GM23248 (cell line): ENCODE measurements at regions not wholly inside any gene's neighbourhood (a gene's known extent, or its start where the extent isn't known, plus 50 kb on each side); places are given as distances from the start of the nearest gene placed in this dataset.

ENCODE experiments used
- DNase-seq: peaks from one replicate; pipeline ENCODE4 v3.0.0-alpha.2; 2015
- H2AFZ ChIP-seq: fragments of 200-600 bp; sonication (generic); 2 replicates; pipeline ENCODE4 v1.6.1; 2016; ENCODE audit warnings: antibody characterized with exemption
- H3F3A ChIP-seq: fragments of 200-600 bp; sonication (generic); 2 replicates; pipeline ENCODE4 v1.6.1; 2016; ENCODE audit warnings: mild to moderate bottlenecking, antibody characterized with exemption, mixed run types; ENCODE audit not compliant: insufficient read depth
- H3K27ac ChIP-seq: fragments of 200-600 bp; sonication (generic); 2 replicates; pipeline ENCODE4 v1.5.1; 2016; ENCODE audit warnings: mild to moderate bottlenecking
- H3K27me3 ChIP-seq: fragments of 200-600 bp; sonication (generic); replicated peaks from 2 replicates; pipeline ENCODE4 v1.6.1; 2016; ENCODE audit warnings: mild to moderate bottlenecking; ENCODE audit not compliant: insufficient read depth
- H3K36me3 ChIP-seq: fragments of 200-600 bp; sonication (generic); 2 replicates; pipeline ENCODE4 v1.6.1; 2016; ENCODE audit warnings: low read depth, mild to moderate bottlenecking
- H3K4me1 ChIP-seq: fragments of 200-600 bp; sonication (generic); 2 replicates; pipeline ENCODE4 v1.6.1; 2016; ENCODE audit warnings: mild to moderate bottlenecking; ENCODE audit not compliant: insufficient read depth
- H3K4me2 ChIP-seq: fragments of 200-600 bp; sonication (generic); one replicate; pipeline ENCODE4 v1.6.1; 2016; ENCODE audit warnings: mild to moderate bottlenecking; ENCODE audit not compliant: unreplicated experiment
- H3K4me3 ChIP-seq: fragments of 200-600 bp; sonication (generic); 2 replicates; pipeline ENCODE4 v1.5.1; 2016; ENCODE audit warnings: mild to moderate bottlenecking
- H3K79me2 ChIP-seq: fragments of 200-600 bp; sonication (generic); 2 replicates; pipeline ENCODE4 v1.6.1; 2016; ENCODE audit warnings: mild to moderate bottlenecking; ENCODE audit not compliant: insufficient read depth
- H3K9ac ChIP-seq: fragments of 200-600 bp; sonication (generic); 2 replicates; pipeline ENCODE4 v1.6.1; 2016; ENCODE audit warnings: mild to moderate bottlenecking
- H3K9me2 ChIP-seq: fragments of 200-600 bp; sonication (generic); 2 replicates; pipeline ENCODE4 v1.6.1; 2016; ENCODE audit warnings: mixed run types, mild to moderate bottlenecking, moderate library complexity; ENCODE audit not compliant: insufficient read depth
- H3K9me3 ChIP-seq: fragments of 200-600 bp; sonication (generic); one replicate; pipeline ENCODE4 v1.6.1; 2017; ENCODE audit warnings: low read depth
- H4K20me1 ChIP-seq: fragments of 200-600 bp; sonication (generic); 2 replicates; pipeline ENCODE4 v1.6.0; 2016; ENCODE audit not compliant: insufficient read depth
- EZH2 ChIP-seq: fragments of 200-600 bp; sonication (generic); IDR thresholded peaks from 2 replicates; pipeline ENCODE4 v1.6.1; 2018; ENCODE audit warnings: antibody characterized with exemption, mild to moderate bottlenecking; ENCODE audit not compliant: insufficient read depth, poor library complexity, severe bottlenecking
- EZH2phosphoT487 ChIP-seq: fragments of 200-600 bp; sonication (generic); IDR thresholded peaks from 2 replicates; pipeline ENCODE4 v1.6.1; 2018; ENCODE audit warnings: antibody characterized with exemption, moderate library complexity, mild to moderate bottlenecking, low read depth; ENCODE audit not compliant: insufficient read depth
- WGBS, 2 experiments: methylation state at CpG; one replicate each; pipeline ENCODE4 v1.1.6; 2015 to 2017; ENCODE audit warnings: low lambda C conversion rate in 2 of 2, low coverage in 1 of 2; ENCODE audit errors: missing lambda C conversion rate in 2 of 2; 5-methylcytosine and 5-hydroxymethylcytosine counted together
- in situ Hi-C: fragments of 300-500 bp; cut with MboI; formaldehyde crosslinking; loops from 2 replicates; pipeline ENCODE4 v1.15.0; 2020

- H3K36me3 ChIP-seq: no peaks in the 10 kb centered on the region
- H3K9me2 ChIP-seq: no peaks in the 10 kb centered on the region
- in situ Hi-C loops: no loop called here
- H3K27ac ChIP-seq: no peak overlapping the region
- no peak for DNase-seq
- TF ChIP-seq EZH2phosphoT487: no peak
- no peak for TF ChIP-seq EZH2
- no peak overlapping the region for H3K4me3 ChIP-seq
- H3K4me1 ChIP-seq: no peaks in the 10 kb centered on the region
- H2AFZ ChIP-seq: no peak overlapping the region
- no peaks in the 10 kb centered on the region for H3F3A ChIP-seq
- no peaks in the 10 kb centered on the region for H3K79me2 ChIP-seq
- no peaks in the 10 kb centered on the region; the same call in 1 of the 2 replicates for H3K27me3 ChIP-seq
- 48 to 53% methylated on average over 20 of the region's 20 CpGs for WGBS, 2 experiments
- no peak overlapping the region for H3K4me2 ChIP-seq
- H3K9me3 ChIP-seq: no peaks in the 10 kb centered on the region
- H4K20me1 ChIP-seq: no peaks in the 10 kb centered on the region
- no peak overlapping the region for H3K9ac ChIP-seq
Observed at GRCh38 chr10:124166431-124167125, 73.2 kb upstream of the CHST15 start.

- no peak overlapping the region for H3K27ac ChIP-seq
- H4K20me1 ChIP-seq: no peaks in the 10 kb centered on the region
- H3K4me2 ChIP-seq: no peak overlapping the region
- no peak overlapping the region for H3K4me3 ChIP-seq
- H3K9ac ChIP-seq: no peak overlapping the region
- no peaks in the 10 kb centered on the region for H3K9me3 ChIP-seq
- no peaks in the 10 kb centered on the region for H3K4me1 ChIP-seq
- no peaks in the 10 kb centered on the region for H3K36me3 ChIP-seq
- WGBS, 2 experiments: 30 to 34% methylated on average over 3 of the region's 3 CpGs
- DNase-seq: no peak
- H3F3A ChIP-seq: no peaks in the 10 kb centered on the region
- in situ Hi-C loops: no loop called here
- no peak for TF ChIP-seq EZH2phosphoT487
- TF ChIP-seq EZH2: no peak
- H3K79me2 ChIP-seq: no peaks in the 10 kb centered on the region
- H3K9me2 ChIP-seq: no peaks in the 10 kb centered on the region
- peaks cover 7% of the 10 kb centered on the region; the same call in 1 of the 2 replicates for H3K27me3 ChIP-seq
- H2AFZ ChIP-seq: no peak overlapping the region
Observed at GRCh38 chr10:124165827-124166226, 72.4 kb upstream of the CHST15 start.

GRCh38 chr10:124165311-124165710 is 71.9 kb upstream of the CHST15 start:
- Histone ChIP-seq H3K4me1 (no peaks in the 10 kb centered on the region), H3K9ac (no peak overlapping the region), H3K4me2 (no peak overlapping the region), H2AFZ (no peak overlapping the region), H3K9me3 (no peaks in the 10 kb centered on the region), H3K79me2 (no peaks in the 10 kb centered on the region), H3K36me3 (no peaks in the 10 kb centered on the region), H4K20me1 (no peaks in the 10 kb centered on the region), H3F3A (no peaks in the 10 kb centered on the region), H3K4me3 (no peak overlapping the region), H3K9me2 (no peaks in the 10 kb centered on the region), H3K27me3 (peaks cover 12% of the 10 kb centered on the region), H3K27ac (no peak overlapping the region)
- DNase-seq: no peak
- no peak for TF ChIP-seq EZH2phosphoT487
- no peak for TF ChIP-seq EZH2
- in situ Hi-C loops: no loop called here
- 56 to 61% methylated on average over 8 of the region's 8 CpGs for WGBS, 2 experiments

GRCh38 chr10:124164264-124164663 is 70.9 kb upstream of the CHST15 start:
- H3K36me3 ChIP-seq: no peaks in the 10 kb centered on the region
- no peaks in the 10 kb centered on the region for H3K79me2 ChIP-seq
- H3K27me3 ChIP-seq: peaks cover 14% of the 10 kb centered on the region
- H3K27ac ChIP-seq: no peak overlapping the region
- no peak overlapping the region for H3K4me2 ChIP-seq
- H2AFZ ChIP-seq: no peak overlapping the region
- DNase-seq: no peak
- H3K4me3 ChIP-seq: no peak overlapping the region
- H3K9ac ChIP-seq: no peak overlapping the region
- no peak for TF ChIP-seq EZH2phosphoT487
- 20 to 28% methylated on average over 2 of the region's 2 CpGs for WGBS, 2 experiments
- H3K9me3 ChIP-seq: no peaks in the 10 kb centered on the region
- H4K20me1 ChIP-seq: no peaks in the 10 kb centered on the region
- no peaks in the 10 kb centered on the region for H3F3A ChIP-seq
- in situ Hi-C loops: no loop called here
- no peaks in the 10 kb centered on the region for H3K4me1 ChIP-seq
- H3K9me2 ChIP-seq: no peaks in the 10 kb centered on the region
